ENCODE measurements at regions not wholly inside any gene's neighbourhood (a gene's known extent, or its start where the extent isn't known, plus 50 kb on each side); places are given as distances from the start of the nearest gene placed in this dataset.

- H3K9me3 Mint-ChIP-seq = peaks cover 2% of the 10 kb centered on the region
- H3K36me3 Mint-ChIP-seq (ENCODE audit: low read depth) = no peaks in the 10 kb centered on the region
- no peaks in the 10 kb centered on the region for H3K27me3 Mint-ChIP-seq
- no peak overlapping the region for H3K4me3 Mint-ChIP-seq
- ATAC-seq = no peak
- no peak overlapping the region for H3K27ac Mint-ChIP-seq
- intact Hi-C loops (cut with micrococcal nuclease) = no loop called here
- ChIA-PET POLR2A (no interaction called here), CTCF (interaction anchor here (0.6 kb wide), 2 partner anchors 113 to 173 kb away, joined by 3 read pairs; no protein-coding TSS in a partner anchor)
- DNase-seq = no peak
- no peaks in the 10 kb centered on the region for H3K4me1 Mint-ChIP-seq (ENCODE audit: low read depth)
- TF ChIP-seq CTCF (IDR thresholded peaks at IDR 0.05) = no peak
Observed at GRCh38 chr12:116497051-116497591, 62.1 kb upstream of the MAP1LC3B2 start.

GRCh38 chr12:116498471-116498870 lies 60.7 kb upstream of the MAP1LC3B2 start:
- Mint-ChIP-seq H3K4me1 (ENCODE audit: low read depth) (no peaks in the 10 kb centered on the region), H3K9me3 (no peaks in the 10 kb centered on the region), H3K4me3 (no peak overlapping the region), H3K27ac (no peak overlapping the region), H3K36me3 (ENCODE audit: low read depth) (no peaks in the 10 kb centered on the region), H3K27me3 (no peaks in the 10 kb centered on the region)
- POLR2A ChIA-PET = no interaction called here
- CTCF ChIA-PET = no interaction called here
- no peak for TF ChIP-seq CTCF (IDR thresholded peaks at IDR 0.05)
- ATAC-seq = no peak
- no peak for DNase-seq
- intact Hi-C loops (cut with micrococcal nuclease) = no loop called here

DNA sequence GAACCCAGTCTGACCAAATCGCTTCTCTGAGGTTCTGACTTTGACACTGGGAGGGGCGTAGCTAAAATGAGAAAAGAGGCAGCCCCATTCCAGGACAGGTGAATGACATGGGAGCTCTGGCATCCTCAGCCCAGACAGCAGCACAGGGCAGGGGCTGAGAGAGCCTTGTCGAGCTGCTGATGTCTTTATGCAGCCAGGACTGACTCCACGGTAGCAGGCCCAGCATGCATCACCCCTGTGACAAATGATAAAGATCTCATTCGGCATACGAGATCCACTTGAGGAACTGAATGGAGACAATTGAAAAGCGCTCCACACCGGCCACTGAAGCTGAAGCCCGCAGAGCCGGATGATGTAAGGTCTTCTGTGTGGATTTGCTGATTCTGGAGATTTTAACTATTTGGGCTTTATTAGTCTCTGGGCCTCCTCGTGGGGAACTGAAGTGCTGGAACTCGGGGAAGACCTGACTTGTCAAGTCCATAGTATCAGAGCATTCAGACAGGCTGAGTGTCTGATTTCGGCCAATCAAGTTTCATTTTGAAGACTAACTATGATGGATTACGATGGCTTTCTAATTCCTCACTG lies 56.9 kb upstream of the MAP1LC3B2 start:
- Mint-ChIP-seq H3K27me3 (peaks cover 8% of the 10 kb centered on the region), H3K4me3 (no peak overlapping the region), H3K9me3 (no peaks in the 10 kb centered on the region), H3K27ac (no peak overlapping the region), H3K4me1 (ENCODE audit: low read depth) (no peaks in the 10 kb centered on the region), H3K36me3 (ENCODE audit: low read depth) (no peaks in the 10 kb centered on the region)
- ATAC-seq (no peak), DNase-seq (no peak)
- ChIA-PET CTCF (interaction anchor here (1.0 kb wide), 1 partner anchor 201 kb away, joined by 3 read pairs; no protein-coding TSS in a partner anchor), POLR2A (no interaction called here)
- TF ChIP-seq CTCF (IDR thresholded peaks at IDR 0.05) = no peak
- intact Hi-C loops (cut with micrococcal nuclease) = no loop called here

DNA sequence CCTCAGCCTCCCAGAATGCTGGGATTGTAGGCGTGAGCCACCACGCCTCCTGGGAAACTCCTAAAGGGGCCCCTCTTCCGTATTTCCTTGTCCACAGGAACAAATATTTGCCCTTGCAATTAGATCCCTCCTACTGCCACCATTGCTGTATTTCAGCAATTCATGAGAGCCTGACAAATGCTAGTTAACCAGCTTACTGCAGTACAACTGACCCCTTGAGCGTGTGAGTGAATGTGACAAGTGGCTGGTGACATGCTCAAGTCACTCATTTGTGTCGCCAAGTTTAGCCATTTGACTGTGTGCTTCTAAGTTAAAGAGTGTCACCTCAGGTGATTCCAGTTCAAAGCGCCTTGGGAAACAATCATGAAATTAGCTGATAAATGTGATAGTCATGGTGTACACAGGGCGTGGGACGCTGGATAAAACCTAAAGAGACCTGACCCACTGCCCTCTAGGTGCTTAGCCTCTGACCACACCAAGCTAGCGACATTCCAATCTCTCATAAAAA lies 56.1 kb upstream of the MAP1LC3B2 start:
- intact Hi-C loops (cut with micrococcal nuclease) = no loop called here
- no peak for ATAC-seq
- no peak for DNase-seq
- Mint-ChIP-seq H3K27me3 (peaks cover 12% of the 10 kb centered on the region), H3K4me1 (ENCODE audit: low read depth) (peaks cover 3% of the 10 kb centered on the region), H3K9me3 (no peaks in the 10 kb centered on the region), H3K36me3 (ENCODE audit: low read depth) (no peaks in the 10 kb centered on the region), H3K4me3 (no peak overlapping the region), H3K27ac (no peak overlapping the region)
- POLR2A ChIA-PET = no interaction called here
- CTCF ChIA-PET = interaction anchor here (1.0 kb wide), 1 partner anchor 201 kb away, joined by 3 read pairs; no protein-coding TSS in a partner anchor
- TF ChIP-seq CTCF (IDR thresholded peaks at IDR 0.05) = no peak

- intact Hi-C loops (cut with micrococcal nuclease) = no loop called here
- H3K27ac Mint-ChIP-seq = no peak overlapping the region
- no peak for TF ChIP-seq CTCF (IDR thresholded peaks at IDR 0.05)
- H3K27me3 Mint-ChIP-seq = peaks cover 14% of the 10 kb centered on the region
- ChIA-PET POLR2A (no interaction called here), CTCF (no interaction called here)
- no peaks in the 10 kb centered on the region for H3K36me3 Mint-ChIP-seq (ENCODE audit: low read depth)
- ATAC-seq = no peak
- peaks cover 4% of the 10 kb centered on the region for H3K4me1 Mint-ChIP-seq (ENCODE audit: low read depth)
- H3K4me3 Mint-ChIP-seq = no peak overlapping the region
- no peaks in the 10 kb centered on the region for H3K9me3 Mint-ChIP-seq
- DNase-seq = no peak
Observed at GRCh38 chr12:116504438-116504837, 54.7 kb upstream of the MAP1LC3B2 start.
